NB4 (cell line): ENCODE measurements at regions not wholly inside any gene's neighbourhood (a gene's known extent, or its start where the extent isn't known, plus 50 kb on each side); places are given as distances from the start of the nearest gene placed in this dataset.

Experiments
- MYC ChIP-seq: IDR thresholded peaks from 2 replicates; pipeline ENCODE4 v1.6.1; 2011; ENCODE audit warnings: low read depth, low read length
- POLR2A ChIP-seq: IDR thresholded peaks from 2 replicates; pipeline ENCODE4 v1.6.1; 2011; ENCODE audit warnings: mild to moderate bottlenecking; ENCODE audit not compliant: insufficient read length; ENCODE audit errors: extremely low read depth
- TF ChIP-seq, protein P1 (sequence below): IDR thresholded peaks from one replicate; pipeline ENCODE4 v1.5.1; 2012; ENCODE audit warnings: low read depth, low read length
- TF ChIP-seq, protein P2 (sequence below): IDR thresholded peaks from 2 replicates; pipeline ENCODE4 v1.6.1; 2011; ENCODE audit warnings: low read depth, low read length

DNA sequence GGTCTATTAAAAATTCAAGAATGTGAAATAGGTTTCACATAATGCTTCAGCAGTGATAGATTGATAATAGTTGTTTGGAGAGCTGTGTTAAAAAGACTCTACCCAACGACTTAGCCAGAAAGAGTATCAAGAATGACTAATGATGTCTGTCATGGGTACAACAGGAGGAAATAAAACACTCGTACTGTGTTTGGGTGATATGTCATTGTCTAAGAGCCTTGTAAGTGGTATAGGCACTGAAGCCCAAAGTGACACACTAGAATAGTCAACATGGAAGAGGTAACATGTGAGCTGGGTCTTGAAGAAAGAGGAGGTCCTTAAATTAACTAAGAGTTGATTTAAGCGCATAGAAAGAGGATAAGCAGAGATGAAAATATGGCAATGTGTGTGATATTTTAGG, 471.8 kb upstream of the MAN1A1 start:
- TF ChIP-seq, protein P1, sequence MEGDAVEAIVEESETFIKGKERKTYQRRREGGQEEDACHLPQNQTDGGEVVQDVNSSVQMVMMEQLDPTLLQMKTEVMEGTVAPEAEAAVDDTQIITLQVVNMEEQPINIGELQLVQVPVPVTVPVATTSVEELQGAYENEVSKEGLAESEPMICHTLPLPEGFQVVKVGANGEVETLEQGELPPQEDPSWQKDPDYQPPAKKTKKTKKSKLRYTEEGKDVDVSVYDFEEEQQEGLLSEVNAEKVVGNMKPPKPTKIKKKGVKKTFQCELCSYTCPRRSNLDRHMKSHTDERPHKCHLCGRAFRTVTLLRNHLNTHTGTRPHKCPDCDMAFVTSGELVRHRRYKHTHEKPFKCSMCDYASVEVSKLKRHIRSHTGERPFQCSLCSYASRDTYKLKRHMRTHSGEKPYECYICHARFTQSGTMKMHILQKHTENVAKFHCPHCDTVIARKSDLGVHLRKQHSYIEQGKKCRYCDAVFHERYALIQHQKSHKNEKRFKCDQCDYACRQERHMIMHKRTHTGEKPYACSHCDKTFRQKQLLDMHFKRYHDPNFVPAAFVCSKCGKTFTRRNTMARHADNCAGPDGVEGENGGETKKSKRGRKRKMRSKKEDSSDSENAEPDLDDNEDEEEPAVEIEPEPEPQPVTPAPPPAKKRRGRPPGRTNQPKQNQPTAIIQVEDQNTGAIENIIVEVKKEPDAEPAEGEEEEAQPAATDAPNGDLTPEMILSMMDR: no peak
- no peak for TF ChIP-seq POLR2A
- TF ChIP-seq MYC: no peak
- TF ChIP-seq, protein P2, sequence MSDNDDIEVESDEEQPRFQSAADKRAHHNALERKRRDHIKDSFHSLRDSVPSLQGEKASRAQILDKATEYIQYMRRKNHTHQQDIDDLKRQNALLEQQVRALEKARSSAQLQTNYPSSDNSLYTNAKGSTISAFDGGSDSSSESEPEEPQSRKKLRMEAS: no peak
